Smooth muscle cell (in vitro differentiated cells): ENCODE measurements at regions not wholly inside any gene's neighbourhood (a gene's known extent, or its start where the extent isn't known, plus 50 kb on each side); places are given as distances from the start of the nearest gene placed in this dataset.

Experiments used
- DNase-seq: peaks from one replicate; lab custom pipeline; 2025; ENCODE audit not compliant: unreplicated experiment; lab: John Stamatoyannopoulos, UW
- H2AFZ ChIP-seq: fragments of 200-600 bp; sonication (generic); 2 replicates; pipeline ENCODE4 v1.6.0; 2016; ENCODE audit warnings: antibody characterized with exemption, low read depth, mild to moderate bottlenecking
- H3F3A ChIP-seq: fragments of 200-600 bp; sonication (generic); 2 replicates; pipeline ENCODE4 v1.6.0; 2017; ENCODE audit warnings: antibody characterized with exemption, low read depth
- H3K27ac ChIP-seq: fragments of 200-600 bp; sonication (generic); 2 replicates; pipeline ENCODE4 v1.5.1; 2016; ENCODE audit warnings: low read depth, mild to moderate bottlenecking
- H3K27me3 ChIP-seq: fragments of 200-600 bp; sonication (generic); 2 replicates; pipeline ENCODE4 v1.6.1; 2016; ENCODE audit warnings: low read depth, mild to moderate bottlenecking
- H3K36me3 ChIP-seq: fragments of 200-600 bp; sonication (generic); 2 replicates; pipeline ENCODE4 v1.5.1; 2016; ENCODE audit warnings: low read depth
- H3K4me1 ChIP-seq: fragments of 200-600 bp; sonication (generic); 2 replicates; pipeline ENCODE4 v1.5.1; 2016; ENCODE audit warnings: low read depth
- H3K4me2 ChIP-seq: fragments of 200-600 bp; sonication (generic); 2 replicates; pipeline ENCODE4 v1.6.0; 2016; ENCODE audit warnings: mild to moderate bottlenecking
- H3K4me3 ChIP-seq: fragments of 200-600 bp; sonication (generic); 2 replicates; pipeline ENCODE4 v1.5.1; 2016; ENCODE audit warnings: mild to moderate bottlenecking
- H3K79me2 ChIP-seq: fragments of 200-600 bp; sonication (generic); 2 replicates; pipeline ENCODE4 v1.6.0; 2016; ENCODE audit warnings: low read depth, mild to moderate bottlenecking
- H3K9ac ChIP-seq: fragments of 200-600 bp; sonication (generic); 2 replicates; pipeline ENCODE4 v1.6.0; 2016; ENCODE audit warnings: low read depth
- H3K9me3 ChIP-seq: fragments of 200-600 bp; sonication (generic); replicated peaks from 2 replicates; pipeline ENCODE4 v1.5.1; 2016; ENCODE audit warnings: low read depth
- H4K20me1 ChIP-seq: fragments of 200-600 bp; sonication (generic); 2 replicates; pipeline ENCODE4 v1.6.0; 2016; ENCODE audit warnings: low read depth
- WGBS: methylation state at CpG from one replicate; pipeline ENCODE4 v1.1.7; 2016; ENCODE audit warnings: low lambda C conversion rate; 5-methylcytosine and 5-hydroxymethylcytosine counted together
- TF ChIP-seq, protein P1 (sequence below): fragments of 200-600 bp; sonication (generic); IDR thresholded peaks from 2 replicates; pipeline ENCODE4 v1.5.1; 2017; ENCODE audit warnings: borderline replicate concordance, mild to moderate bottlenecking, antibody characterized with exemption; ENCODE audit not compliant: insufficient read depth, poor library complexity, severe bottlenecking

DNA sequence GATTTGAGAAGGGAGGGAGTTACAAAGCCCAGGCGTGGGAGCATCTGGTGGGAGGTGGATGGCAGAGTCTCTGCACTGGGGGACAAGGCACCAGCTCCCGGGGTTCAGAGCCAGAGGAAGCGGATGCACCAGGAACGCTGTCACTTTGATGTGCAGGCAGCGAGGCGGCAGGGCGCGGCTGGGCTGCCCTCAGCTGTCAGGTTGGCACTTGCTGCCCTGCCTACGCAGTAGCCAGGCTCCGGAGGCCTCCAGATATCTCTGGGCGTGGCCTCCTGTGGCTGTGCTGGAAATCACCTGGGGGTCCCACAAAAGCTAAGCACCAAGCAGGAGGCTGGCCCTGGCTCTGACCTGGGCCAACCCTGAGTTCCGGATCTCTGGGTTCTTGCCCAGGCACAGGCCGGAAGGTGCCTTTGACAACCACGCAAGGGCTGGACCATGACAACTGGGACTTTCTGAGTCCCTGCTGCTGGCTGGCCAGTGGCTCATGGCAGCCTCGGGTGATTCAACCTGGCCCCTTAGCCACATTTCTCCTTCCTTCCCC, 62.1 kb upstream of the MAP1LC3B2 start:
- WGBS, result 90% methylated on average over 15 of the region's 15 CpGs
- no peak overlapping the region for H2AFZ ChIP-seq
- H3K4me2 ChIP-seq, result no peak overlapping the region
- no peaks in the 10 kb centered on the region for H3F3A ChIP-seq
- H3K36me3 ChIP-seq, result no peaks in the 10 kb centered on the region
- H3K9me3 ChIP-seq, result no peaks in the 10 kb centered on the region
- DNase-seq, result no peak
- no peak overlapping the region for H3K27ac ChIP-seq
- no peaks in the 10 kb centered on the region for H3K79me2 ChIP-seq
- TF ChIP-seq, protein P1, sequence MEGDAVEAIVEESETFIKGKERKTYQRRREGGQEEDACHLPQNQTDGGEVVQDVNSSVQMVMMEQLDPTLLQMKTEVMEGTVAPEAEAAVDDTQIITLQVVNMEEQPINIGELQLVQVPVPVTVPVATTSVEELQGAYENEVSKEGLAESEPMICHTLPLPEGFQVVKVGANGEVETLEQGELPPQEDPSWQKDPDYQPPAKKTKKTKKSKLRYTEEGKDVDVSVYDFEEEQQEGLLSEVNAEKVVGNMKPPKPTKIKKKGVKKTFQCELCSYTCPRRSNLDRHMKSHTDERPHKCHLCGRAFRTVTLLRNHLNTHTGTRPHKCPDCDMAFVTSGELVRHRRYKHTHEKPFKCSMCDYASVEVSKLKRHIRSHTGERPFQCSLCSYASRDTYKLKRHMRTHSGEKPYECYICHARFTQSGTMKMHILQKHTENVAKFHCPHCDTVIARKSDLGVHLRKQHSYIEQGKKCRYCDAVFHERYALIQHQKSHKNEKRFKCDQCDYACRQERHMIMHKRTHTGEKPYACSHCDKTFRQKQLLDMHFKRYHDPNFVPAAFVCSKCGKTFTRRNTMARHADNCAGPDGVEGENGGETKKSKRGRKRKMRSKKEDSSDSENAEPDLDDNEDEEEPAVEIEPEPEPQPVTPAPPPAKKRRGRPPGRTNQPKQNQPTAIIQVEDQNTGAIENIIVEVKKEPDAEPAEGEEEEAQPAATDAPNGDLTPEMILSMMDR, result no peak
- no peaks in the 10 kb centered on the region for H4K20me1 ChIP-seq
- H3K4me1 ChIP-seq, result peaks cover 7% of the 10 kb centered on the region
- no peak overlapping the region for H3K9ac ChIP-seq
- H3K27me3 ChIP-seq, result no peaks in the 10 kb centered on the region
- H3K4me3 ChIP-seq, result no peak overlapping the region

DNA sequence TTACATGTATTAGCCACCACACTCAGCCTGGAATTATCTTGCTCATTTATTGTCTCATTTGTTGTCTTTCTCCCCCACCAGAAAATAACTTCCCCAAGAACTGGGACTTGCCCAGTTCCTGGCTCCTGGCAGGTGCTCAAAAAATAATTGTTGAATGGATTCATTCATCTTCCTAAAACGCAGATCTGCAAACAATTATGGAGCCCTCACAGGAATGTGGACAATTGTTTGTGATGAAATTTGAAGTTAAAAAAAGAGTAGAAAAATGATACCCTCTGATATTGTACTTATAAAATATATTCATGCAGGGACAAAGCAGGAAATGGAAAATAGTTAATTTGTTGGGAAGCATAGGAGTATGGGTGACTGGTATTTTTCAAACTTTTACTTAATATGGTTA, 60.7 kb upstream of the MAP1LC3B2 start:
- Histone ChIP-seq H3K27ac (no peak overlapping the region), H4K20me1 (no peaks in the 10 kb centered on the region), H3K9ac (no peak overlapping the region), H3K27me3 (no peaks in the 10 kb centered on the region), H3K9me3 (no peaks in the 10 kb centered on the region), H3K79me2 (no peaks in the 10 kb centered on the region), H3K4me2 (no peak overlapping the region), H3K4me3 (no peak overlapping the region), H3K36me3 (no peaks in the 10 kb centered on the region), H3K4me1 (peaks cover 7% of the 10 kb centered on the region), H3F3A (no peaks in the 10 kb centered on the region), H2AFZ (no peak overlapping the region)
- 88% methylated on average over 1 of the region's 1 CpG for WGBS
- DNase-seq, result no peak
- TF ChIP-seq, protein P1, result no peak

DNA sequence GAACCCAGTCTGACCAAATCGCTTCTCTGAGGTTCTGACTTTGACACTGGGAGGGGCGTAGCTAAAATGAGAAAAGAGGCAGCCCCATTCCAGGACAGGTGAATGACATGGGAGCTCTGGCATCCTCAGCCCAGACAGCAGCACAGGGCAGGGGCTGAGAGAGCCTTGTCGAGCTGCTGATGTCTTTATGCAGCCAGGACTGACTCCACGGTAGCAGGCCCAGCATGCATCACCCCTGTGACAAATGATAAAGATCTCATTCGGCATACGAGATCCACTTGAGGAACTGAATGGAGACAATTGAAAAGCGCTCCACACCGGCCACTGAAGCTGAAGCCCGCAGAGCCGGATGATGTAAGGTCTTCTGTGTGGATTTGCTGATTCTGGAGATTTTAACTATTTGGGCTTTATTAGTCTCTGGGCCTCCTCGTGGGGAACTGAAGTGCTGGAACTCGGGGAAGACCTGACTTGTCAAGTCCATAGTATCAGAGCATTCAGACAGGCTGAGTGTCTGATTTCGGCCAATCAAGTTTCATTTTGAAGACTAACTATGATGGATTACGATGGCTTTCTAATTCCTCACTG, 56.9 kb upstream of the MAP1LC3B2 start:
- no peaks in the 10 kb centered on the region for H3K9me3 ChIP-seq
- 55% methylated on average over 14 of the region's 14 CpGs for WGBS
- no peak overlapping the region for H3K27ac ChIP-seq
- TF ChIP-seq, protein P1, result no peak
- H3K4me3 ChIP-seq, result no peak overlapping the region
- no peak overlapping the region for H3K9ac ChIP-seq
- H3K27me3 ChIP-seq, result no peaks in the 10 kb centered on the region
- H3K4me2 ChIP-seq, result no peak overlapping the region
- H3K79me2 ChIP-seq, result no peaks in the 10 kb centered on the region
- H3F3A ChIP-seq, result no peaks in the 10 kb centered on the region
- no peaks in the 10 kb centered on the region for H3K36me3 ChIP-seq
- H3K4me1 ChIP-seq, result no peaks in the 10 kb centered on the region
- no peak for DNase-seq
- H4K20me1 ChIP-seq, result no peaks in the 10 kb centered on the region
- no peak overlapping the region for H2AFZ ChIP-seq

DNA sequence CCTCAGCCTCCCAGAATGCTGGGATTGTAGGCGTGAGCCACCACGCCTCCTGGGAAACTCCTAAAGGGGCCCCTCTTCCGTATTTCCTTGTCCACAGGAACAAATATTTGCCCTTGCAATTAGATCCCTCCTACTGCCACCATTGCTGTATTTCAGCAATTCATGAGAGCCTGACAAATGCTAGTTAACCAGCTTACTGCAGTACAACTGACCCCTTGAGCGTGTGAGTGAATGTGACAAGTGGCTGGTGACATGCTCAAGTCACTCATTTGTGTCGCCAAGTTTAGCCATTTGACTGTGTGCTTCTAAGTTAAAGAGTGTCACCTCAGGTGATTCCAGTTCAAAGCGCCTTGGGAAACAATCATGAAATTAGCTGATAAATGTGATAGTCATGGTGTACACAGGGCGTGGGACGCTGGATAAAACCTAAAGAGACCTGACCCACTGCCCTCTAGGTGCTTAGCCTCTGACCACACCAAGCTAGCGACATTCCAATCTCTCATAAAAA, 56.1 kb upstream of the MAP1LC3B2 start:
- no peak overlapping the region for H3K9ac ChIP-seq
- H3K4me2 ChIP-seq, result no peak overlapping the region
- no peaks in the 10 kb centered on the region for H3K9me3 ChIP-seq
- no peaks in the 10 kb centered on the region for H3K4me1 ChIP-seq
- H3K27ac ChIP-seq, result no peak overlapping the region
- no peaks in the 10 kb centered on the region for H3F3A ChIP-seq
- no peaks in the 10 kb centered on the region for H4K20me1 ChIP-seq
- no peaks in the 10 kb centered on the region for H3K27me3 ChIP-seq
- DNase-seq, result no peak
- WGBS, result 84% methylated on average over 9 of the region's 9 CpGs
- TF ChIP-seq, protein P1, result no peak
- H3K79me2 ChIP-seq, result no peaks in the 10 kb centered on the region
- H2AFZ ChIP-seq, result no peak overlapping the region
- H3K4me3 ChIP-seq, result no peak overlapping the region
- H3K36me3 ChIP-seq, result no peaks in the 10 kb centered on the region
